ENCODE measurements at regions not wholly inside any gene's neighbourhood (a gene's known extent, or its start where the extent isn't known, plus 50 kb on each side); places are given as distances from the start of the nearest gene placed in this dataset.

GRCh38 chr10:21398563-21399231 lies 126.8 kb downstream of the SKIDA1 start:
- TF ChIP-seq POLR2A (IDR thresholded peaks at IDR 0.05) = no peak
- TF ChIP-seq CTCF (IDR thresholded peaks at IDR 0.05 in 8 of 11, conservative IDR thresholded peaks at IDR 0.05 in 3 of 11) = no peak
- no peak for TF ChIP-seq POLR2AphosphoS5 (IDR thresholded peaks at IDR 0.05)
